ENCODE measurements at regions not wholly inside any gene's neighbourhood (a gene's known extent, or its start where the extent isn't known, plus 50 kb on each side); places are given as distances from the start of the nearest gene placed in this dataset.

- H3K9me3 ChIP-seq: peaks cover 0 to 12% (median 0%) of the 10 kb centered on the region in 4 donors
- DNase-seq (ENCODE audit: low spot score in 2 of 2): no peak
- H3K36me3 ChIP-seq: no peaks in the 10 kb centered on the region
- H3K27ac ChIP-seq: no peak overlapping the region
- H3K27me3 ChIP-seq: no peaks in the 10 kb centered on the region
- TF ChIP-seq POLR2A (IDR thresholded peaks at IDR 0.05): no peak
- no peak for TF ChIP-seq EP300 (IDR thresholded peaks at IDR 0.05)
- no peak for TF ChIP-seq CTCF (IDR thresholded peaks at IDR 0.05)
- no peak overlapping the region for H3K4me3 ChIP-seq
- 64 to 72% methylated on average over 6 to 8 of the region's 8 CpGs for WGBS, 2 donors
- no peaks in the 10 kb centered on the region for H3K4me1 ChIP-seq
Measured at GRCh38 chr5:174198541-174198940, 153.0 kb downstream of the NSG2 start.

GRCh38 chr5:174202996-174203395, 157.5 kb downstream of the NSG2 start:
- no peaks in the 10 kb centered on the region for H3K36me3 ChIP-seq
- H3K9me3 ChIP-seq: peaks cover 0 to 12% (median 0%) of the 10 kb centered on the region in 4 donors
- H3K4me1 ChIP-seq: no peaks in the 10 kb centered on the region
- no peak for DNase-seq (ENCODE audit: low spot score in 2 of 2)
- H3K27ac ChIP-seq: no peak overlapping the region
- no peak overlapping the region for H3K4me3 ChIP-seq
- TF ChIP-seq EP300 (IDR thresholded peaks at IDR 0.05): no peak
- no peak for TF ChIP-seq CTCF (IDR thresholded peaks at IDR 0.05)
- TF ChIP-seq POLR2A (IDR thresholded peaks at IDR 0.05): no peak
- H3K27me3 ChIP-seq: no peaks in the 10 kb centered on the region
- 75 to 85% methylated on average over 6 of the region's 6 CpGs for WGBS, 2 donors

- peaks cover 0 to 12% (median 0%) of the 10 kb centered on the region in 4 donors for H3K9me3 ChIP-seq
- 31 to 39% methylated on average over 9 of the region's 9 CpGs for WGBS, 2 donors
- no peak overlapping the region for H3K4me3 ChIP-seq
- TF ChIP-seq EP300 (IDR thresholded peaks at IDR 0.05): no peak
- no peak for TF ChIP-seq POLR2A (IDR thresholded peaks at IDR 0.05)
- no peak for TF ChIP-seq CTCF (IDR thresholded peaks at IDR 0.05)
- no peak for DNase-seq (ENCODE audit: low spot score in 2 of 2)
- H3K27ac ChIP-seq: no peak overlapping the region
- H3K27me3 ChIP-seq: no peaks in the 10 kb centered on the region
- no peaks in the 10 kb centered on the region for H3K36me3 ChIP-seq
- no peaks in the 10 kb centered on the region for H3K4me1 ChIP-seq
Measured at GRCh38 chr5:174204535-174205313, 159.2 kb downstream of the NSG2 start.

- DNase-seq (ENCODE audit: low spot score in 2 of 2): no peak
- no peak overlapping the region for H3K27ac ChIP-seq
- TF ChIP-seq CTCF (IDR thresholded peaks at IDR 0.05) (no peak), EP300 (IDR thresholded peaks at IDR 0.05) (no peak)
- no peaks in the 10 kb centered on the region for H3K36me3 ChIP-seq
- H3K4me1 ChIP-seq: no peaks in the 10 kb centered on the region
- no peaks in the 10 kb centered on the region for H3K27me3 ChIP-seq
- 52 to 60% methylated on average over 3 of the region's 3 CpGs for WGBS, 2 donors
- peaks cover 0 to 9% (median 0%) of the 10 kb centered on the region in 4 donors for H3K9me3 ChIP-seq
- H3K4me3 ChIP-seq: no peak overlapping the region
Measured at GRCh38 chr5:174205939-174206338, 160.4 kb downstream of the NSG2 start.

- DNase-seq (ENCODE audit: low spot score in 2 of 2): no peak
- H3K36me3 ChIP-seq: no peaks in the 10 kb centered on the region
- no peaks in the 10 kb centered on the region for H3K9me3 ChIP-seq
- H3K27ac ChIP-seq: no peak overlapping the region
- no peaks in the 10 kb centered on the region for H3K4me1 ChIP-seq
- no peaks in the 10 kb centered on the region for H3K27me3 ChIP-seq
- no peak for TF ChIP-seq CTCF (IDR thresholded peaks at IDR 0.05)
- no peak for TF ChIP-seq EP300 (IDR thresholded peaks at IDR 0.05)
- no peak for TF ChIP-seq POLR2A (IDR thresholded peaks at IDR 0.05)
- WGBS, 2 donors: 58 to 64% methylated on average over 8 of the region's 8 CpGs
- H3K4me3 ChIP-seq: no peak overlapping the region
Measured at GRCh38 chr5:174210596-174211276, 165.2 kb downstream of the NSG2 start.

All from tibial nerve (tissue), 4 donors.